Fibroblast of upper back skin (primary cell): ENCODE measurements at regions not wholly inside any gene's neighbourhood (a gene's known extent, or its start where the extent isn't known, plus 50 kb on each side); places are given as distances from the start of the nearest gene placed in this dataset.
A peak's percentile ranks its signal among the peaks of the same experiment; 100 is the strongest.
"Not testable (repeated sequence)": the region's sequence is repeated elsewhere in the genome, so short reads cannot be mapped to it uniquely, and the experiment has no call there.

Source experiments
- DNase-seq: peaks from one replicate; pipeline ENCODE4 v3.0.0-alpha.2; 2013

GRCh38 chr4:146124023-146124680, 51.4 kb upstream of the LSM6 start:
- DNase-seq = peak; percentile 24

- no peak for DNase-seq
Measured at GRCh38 chr4:146123231-146123630, 52.3 kb upstream of the LSM6 start.

GRCh38 chr4:146122398-146122797, 53.1 kb upstream of the LSM6 start:
- DNase-seq = no peak

GRCh38 chr4:146121757-146122156, 53.8 kb upstream of the LSM6 start:
- DNase-seq = no peak

GRCh38 chr4:146119845-146120404, 55.6 kb upstream of the LSM6 start:
- DNase-seq = no peak

- DNase-seq = no peak
Measured at GRCh38 chr4:146114066-146114465, 61.5 kb upstream of the LSM6 start.

- no peak for DNase-seq
Measured at GRCh38 chr4:146113171-146113570, 62.3 kb upstream of the LSM6 start.

- no peak for DNase-seq
Measured at GRCh38 chr4:146112389-146112788, 63.1 kb upstream of the LSM6 start.

GRCh38 chr4:146110871-146111485, 64.5 kb upstream of the LSM6 start:
- no peak for DNase-seq

- DNase-seq = no peak
Measured at GRCh38 chr4:146108756-146109155, 66.8 kb upstream of the LSM6 start.

GRCh38 chr4:146107587-146108240, 67.8 kb upstream of the LSM6 start:
- no peak for DNase-seq

GRCh38 chr4:146105464-146105863, 70.1 kb upstream of the LSM6 start:
- DNase-seq = no peak

GRCh38 chr4:146104541-146104940, 71.0 kb upstream of the LSM6 start:
- no peak for DNase-seq

- DNase-seq = not testable (repeated sequence)
Measured at GRCh38 chr4:146104052-146104451, 71.5 kb upstream of the LSM6 start.

GRCh38 chr4:146099585-146099984, 75.9 kb upstream of the LSM6 start:
- no peak for DNase-seq

GRCh38 chr4:146098978-146099377, 76.5 kb upstream of the LSM6 start:
- DNase-seq = no peak

- DNase-seq = no peak
Measured at GRCh38 chr4:146098397-146098796, 77.1 kb upstream of the LSM6 start.

- DNase-seq = no peak
Measured at GRCh38 chr4:146096371-146096770, 79.1 kb upstream of the LSM6 start.

- no peak for DNase-seq
Measured at GRCh38 chr4:146095860-146096259, 79.7 kb upstream of the LSM6 start.

- DNase-seq = peak; percentile 61
Measured at GRCh38 chr4:146095091-146095690, 80.3 kb upstream of the LSM6 start.

GRCh38 chr4:146088690-146089089, 86.8 kb upstream of the LSM6 start:
- DNase-seq = no peak

GRCh38 chr4:146087856-146088255, 87.7 kb upstream of the LSM6 start:
- DNase-seq = no peak

GRCh38 chr4:146076081-146076480, 99.4 kb upstream of the LSM6 start:
- DNase-seq = no peak

- peak; percentile 42 for DNase-seq
Measured at GRCh38 chr4:146073517-146073916, 102.0 kb upstream of the LSM6 start.
